ENCODE measurements at regions not wholly inside any gene's neighbourhood (a gene's known extent, or its start where the extent isn't known, plus 50 kb on each side); places are given as distances from the start of the nearest gene placed in this dataset.

GRCh38 chr2:11079136-11079824 is 76.0 kb upstream of the SLC66A3 start:
- Histone ChIP-seq H2BK5ac (ENCODE audit: low read depth, low read length) (no peak overlapping the region), H3K4ac (replicated peaks; ENCODE audit: insufficient read length, low read depth, low read length) (no peak overlapping the region), H3K9me3 (ENCODE audit: insufficient read depth in 2 of 2, low read depth in 1 of 2, low read length in 1 of 2) (no peaks in the 10 kb centered on the region), H3K4me2 (ENCODE audit: insufficient read depth in 1 of 2, low read depth in 2 of 2, low read length in 2 of 2) (no peak overlapping the region), H2BK120ac (replicated peaks; ENCODE audit: low read depth, low read length) (no peak overlapping the region), H3K36me3 (ENCODE audit: control insufficient read depth in 2 of 4, insufficient read depth in 4 of 4, low read length in 3 of 4) (no peaks in the 10 kb centered on the region), H3K4me3 (ENCODE audit: extremely low read depth in 1 of 4, insufficient read depth in 2 of 4, low read depth in 3 of 4, low read length in 4 of 4) (no peak overlapping the region), H4K91ac (replicated peaks; ENCODE audit: insufficient read length, low read length) (no peak overlapping the region), H3K4me1 (replicated peaks in 1 of 4; ENCODE audit: control insufficient read depth in 3 of 4, insufficient read depth in 4 of 4, low read length in 3 of 4) (peaks cover 0 to 6% (median 0%) of the 10 kb centered on the region in 4 experiments; a peak in 3 of 7 replicates), H3K79me2 (ENCODE audit: control insufficient read depth in 1 of 2, insufficient read depth in 2 of 2, low read length in 2 of 2) (no peaks in the 10 kb centered on the region), H4K8ac (ENCODE audit: extremely low read depth, insufficient read depth, low read length) (no peak overlapping the region), H3K56ac (replicated peaks; ENCODE audit: insufficient read length, low read depth, low read length) (no peak overlapping the region), H3K27ac (ENCODE audit: low read depth, low read length) (no peak overlapping the region), H4K5ac (ENCODE audit: insufficient read length, low read depth, low read length) (no peak overlapping the region), H2BK20ac (ENCODE audit: low read length) (no peak overlapping the region), H4K20me1 (replicated peaks in 1 of 2; ENCODE audit: control insufficient read depth in 1 of 2, insufficient read depth in 2 of 2, low read length in 2 of 2) (no peaks in the 10 kb centered on the region), H2AFZ (ENCODE audit: low read length) (no peak overlapping the region), H2BK15ac (ENCODE audit: low read length) (no peak overlapping the region), H3K23me2 (ENCODE audit: low read depth, low read length) (no peaks in the 10 kb centered on the region), H3K23ac (ENCODE audit: insufficient read length) (no peak overlapping the region), H3K79me1 (ENCODE audit: low read depth, low read length) (no peaks in the 10 kb centered on the region), H3K27me3 (replicated peaks in 1 of 4; ENCODE audit: control insufficient read depth in 3 of 4, extremely low read depth in 1 of 4, insufficient read depth in 3 of 4, low read length in 3 of 4) (no peaks in the 10 kb centered on the region), H3K18ac (ENCODE audit: extremely low read depth, low read length) (no peak overlapping the region), H3K9ac (replicated peaks in 1 of 4; ENCODE audit: extremely low read depth in 1 of 4, low read depth in 3 of 4, low read length in 3 of 4) (no peak overlapping the region), H2BK12ac (ENCODE audit: low read depth, low read length) (no peak overlapping the region), H2AK5ac (ENCODE audit: low read depth, low read length) (no peak overlapping the region), H3K14ac (ENCODE audit: insufficient read length) (no peak overlapping the region)
- FAIRE-seq, result no peak
- ChIA-PET POLR2A (ENCODE audit: partially characterized antibody) (no interaction called here), CTCF (ENCODE audit: partially characterized antibody) (interaction anchor here (0.9 to 6.3 kb wide), 7 partner anchors 7 to 248 kb away, joined by 3 to 47 read pairs (median 4); a partner anchor contains a TSS)
- 78% methylated on average over 8 of the region's 8 CpGs; no CpG with 5 or more reads in 1 of the 2 experiments for WGBS, 2 experiments (ENCODE audit: extremely low coverage in 1 of 2, insufficient coverage in 1 of 2, insufficient read length in 1 of 2, insufficient replicate concordance in 2 of 2, low coverage in 1 of 2, low lambda C conversion rate in 2 of 2, missing lambda C conversion rate in 1 of 2)
- DNase-seq (ENCODE audit: low read depth in 1 of 2, low spot score in 2 of 2), result peak in 1 of 2 experiments; percentile 26
- no peak for TF ChIP-seq TBP (IDR thresholded peaks at IDR 0.05; ENCODE audit: low read depth, low read length)
- no peak for TF ChIP-seq JUN (IDR thresholded peaks at IDR 0.05; ENCODE audit: low read depth, low read length)
- no peak for TF ChIP-seq RFX5 (IDR thresholded peaks at IDR 0.05; ENCODE audit: borderline replicate concordance, low read depth, low read length)

Data from H1 (cell line).